Activated naive CD8-positive, alpha-beta T cell (primary cell): ENCODE measurements at regions not wholly inside any gene's neighbourhood (a gene's known extent, or its start where the extent isn't known, plus 50 kb on each side); places are given as distances from the start of the nearest gene placed in this dataset.
"Not testable (repeated sequence)": the region's sequence is repeated elsewhere in the genome, so short reads cannot be mapped to it uniquely, and the experiment has no call there.

Experiments used
- H3K27ac Mint-ChIP-seq: one replicate; pipeline ENCODE4 v1.8.0; 2021; ENCODE audit warnings: mixed read lengths
- H3K27me3 Mint-ChIP-seq: one replicate; pipeline ENCODE4 v1.8.0; 2021; ENCODE audit warnings: mixed read lengths
- H3K36me3 Mint-ChIP-seq: one replicate; pipeline ENCODE4 v1.8.0; 2021; ENCODE audit warnings: mixed read lengths
- H3K4me1 Mint-ChIP-seq: one replicate; pipeline ENCODE4 v1.8.0; 2021; ENCODE audit warnings: low read depth, mixed read lengths
- H3K4me3 Mint-ChIP-seq: one replicate; pipeline ENCODE4 v1.8.0; 2021; ENCODE audit warnings: mild to moderate bottlenecking, mixed read lengths
- H3K9me3 Mint-ChIP-seq: one replicate; pipeline ENCODE4 v1.8.0; 2021; ENCODE audit warnings: low read depth, mixed read lengths

DNA sequence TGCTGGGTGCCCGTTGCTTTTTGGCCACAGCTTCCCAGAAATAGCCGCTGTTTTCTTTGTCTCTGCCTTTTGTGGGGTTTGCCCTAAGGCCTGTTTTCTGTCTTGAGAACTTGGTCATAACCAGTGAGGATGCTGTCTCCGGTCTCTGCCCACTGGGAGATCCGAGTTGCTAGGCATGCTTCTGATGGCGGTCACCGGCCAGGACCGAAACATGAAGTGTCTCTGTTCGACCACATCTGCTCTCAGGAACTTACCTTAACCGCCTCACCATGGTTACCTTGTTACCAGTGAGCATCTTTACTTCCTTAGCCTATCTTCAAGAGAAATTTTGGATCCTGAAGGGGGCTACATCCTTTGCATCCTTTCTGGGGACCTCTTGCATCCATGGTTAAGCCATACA lies 91.9 kb downstream of the RTP5 start:
- no peaks in the 10 kb centered on the region for H3K9me3 Mint-ChIP-seq
- peaks cover 18% of the 10 kb centered on the region for H3K4me1 Mint-ChIP-seq
- H3K4me3 Mint-ChIP-seq, result no peak overlapping the region
- no peak overlapping the region for H3K27ac Mint-ChIP-seq
- no peaks in the 10 kb centered on the region for H3K27me3 Mint-ChIP-seq
- peaks cover 5% of the 10 kb centered on the region for H3K36me3 Mint-ChIP-seq

DNA sequence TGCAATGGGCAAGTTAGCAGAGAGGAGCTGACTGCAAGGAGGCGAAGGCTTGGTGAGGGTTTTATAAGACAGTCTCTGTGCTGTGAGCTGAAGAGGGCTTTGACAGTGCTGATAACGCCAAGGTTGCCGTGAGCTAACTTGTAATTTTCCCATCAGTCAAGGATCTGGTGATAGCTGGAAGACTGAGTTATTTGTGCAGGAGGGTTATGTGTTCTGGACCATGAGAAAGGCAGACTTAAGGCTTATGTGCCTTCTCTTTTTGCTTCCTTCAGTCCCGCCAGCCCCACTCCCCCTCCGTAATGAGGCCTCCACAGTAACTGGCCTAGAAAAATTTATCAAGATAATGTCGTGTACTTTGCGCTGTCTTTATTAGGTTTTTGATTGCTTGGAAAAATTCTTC lies 94.6 kb downstream of the RTP5 start:
- H3K9me3 Mint-ChIP-seq, result no peaks in the 10 kb centered on the region
- H3K27ac Mint-ChIP-seq, result peak overlapping the region; percentile 23
- H3K4me3 Mint-ChIP-seq, result no peak overlapping the region
- no peaks in the 10 kb centered on the region for H3K27me3 Mint-ChIP-seq
- H3K36me3 Mint-ChIP-seq, result peaks cover 4% of the 10 kb centered on the region
- H3K4me1 Mint-ChIP-seq, result peaks cover 29% of the 10 kb centered on the region

DNA sequence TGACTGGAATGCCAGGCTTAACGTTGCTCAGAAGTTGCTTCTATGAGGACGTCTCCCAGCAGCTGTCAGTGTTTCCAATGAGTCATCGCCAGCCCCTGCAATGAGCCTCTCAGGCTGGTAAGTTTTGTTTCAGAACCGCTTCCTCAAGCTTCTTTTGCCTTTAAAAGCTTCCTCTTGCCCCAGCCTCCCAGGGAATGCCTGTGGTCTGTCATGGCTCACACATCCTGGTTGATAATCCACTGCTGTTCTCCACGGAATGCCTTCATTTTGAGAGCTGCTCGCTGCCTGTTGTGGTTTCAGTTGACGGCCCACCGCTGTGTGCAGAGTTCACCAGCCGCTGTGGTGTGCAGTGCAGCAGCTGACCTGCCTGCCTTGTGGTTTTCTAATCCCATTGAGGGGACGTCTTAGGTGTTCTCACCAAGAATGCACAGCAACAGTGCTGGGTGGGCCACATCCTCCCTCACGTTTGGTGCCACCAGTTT lies 96.4 kb downstream of the RTP5 start:
- no peaks in the 10 kb centered on the region for H3K27me3 Mint-ChIP-seq
- H3K4me3 Mint-ChIP-seq, result peak overlapping the region; percentile 79
- no peaks in the 10 kb centered on the region for H3K9me3 Mint-ChIP-seq
- H3K4me1 Mint-ChIP-seq, result peaks cover 29% of the 10 kb centered on the region
- peak overlapping the region; percentile 93 for H3K27ac Mint-ChIP-seq
- H3K36me3 Mint-ChIP-seq, result peaks cover 4% of the 10 kb centered on the region

DNA sequence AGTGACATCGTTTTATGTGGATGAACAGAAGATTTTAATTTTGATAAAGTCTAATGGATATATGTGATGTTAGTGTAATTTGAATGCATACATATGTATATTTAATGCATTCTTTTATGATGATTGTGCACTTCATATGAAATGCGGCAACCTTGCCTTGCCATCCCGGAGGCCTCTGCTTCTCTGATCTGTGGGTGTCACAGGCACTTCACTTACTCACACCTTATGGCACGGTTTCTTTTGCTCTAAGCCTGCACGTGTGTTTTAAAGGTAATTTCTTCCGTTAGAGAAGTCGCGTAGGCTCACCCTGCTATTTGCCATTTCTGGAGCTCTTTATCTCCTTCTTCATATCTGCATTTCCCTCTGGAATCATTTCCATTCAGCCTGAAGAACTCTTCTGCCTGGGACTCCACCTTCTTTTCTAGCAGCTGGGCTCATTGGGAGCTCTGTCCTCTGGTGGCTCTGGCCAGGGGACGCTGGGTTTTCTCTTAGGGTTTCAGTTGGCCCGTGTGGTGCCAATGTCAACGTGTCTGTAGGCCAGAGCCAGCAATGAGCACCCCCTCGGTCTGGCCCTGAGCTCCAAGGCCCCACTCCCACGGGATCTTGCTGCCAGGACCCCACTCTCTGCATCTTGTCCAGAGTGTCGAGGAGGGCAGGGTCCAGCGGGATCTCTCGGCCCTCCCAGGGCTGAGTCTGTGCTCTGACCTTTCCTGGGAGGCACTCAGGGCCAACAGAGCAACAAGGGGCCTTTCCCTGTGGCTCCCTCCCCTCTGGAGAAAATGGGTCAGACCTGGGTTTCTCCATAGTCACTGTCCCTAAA lies 97.3 kb downstream of the RTP5 start:
- H3K4me1 Mint-ChIP-seq, result peaks cover 29% of the 10 kb centered on the region
- H3K4me3 Mint-ChIP-seq, result peak overlapping the region; percentile 79
- H3K36me3 Mint-ChIP-seq, result peaks cover 6% of the 10 kb centered on the region

DNA sequence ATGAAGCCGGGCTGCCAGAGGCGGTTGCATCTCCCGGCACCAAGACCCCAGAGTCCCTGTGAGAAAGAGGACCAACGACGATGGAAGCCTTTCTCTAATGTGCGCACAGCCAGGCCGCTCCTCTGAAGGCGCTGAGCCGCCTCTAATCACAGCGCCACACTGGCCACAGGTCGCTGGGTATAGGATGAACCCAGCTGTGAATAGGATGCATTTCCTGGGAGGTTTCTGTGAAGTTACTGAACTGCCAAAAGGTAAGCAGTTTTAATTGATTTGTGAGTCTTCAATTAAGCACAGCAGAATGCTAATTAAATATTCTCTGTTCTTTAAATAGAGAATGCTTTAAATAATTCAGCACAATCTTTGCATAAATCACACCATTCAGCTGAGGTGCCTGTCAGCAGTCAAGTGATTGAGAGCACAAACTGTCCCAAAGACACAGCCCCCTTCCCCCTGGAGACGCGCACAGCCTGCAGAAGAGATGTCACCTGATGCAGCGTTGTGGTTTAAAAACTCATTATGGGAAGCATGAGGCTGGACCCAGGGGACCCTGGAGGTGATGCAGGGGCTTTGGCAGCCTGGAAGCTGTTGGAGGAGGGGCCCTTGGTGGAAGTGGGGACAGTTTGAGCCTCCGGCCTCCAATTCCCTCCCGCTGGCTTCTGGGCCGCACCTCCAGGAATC lies 98.1 kb downstream of the RTP5 start:
- peaks cover 29% of the 10 kb centered on the region for H3K4me1 Mint-ChIP-seq
- peaks cover 6% of the 10 kb centered on the region for H3K36me3 Mint-ChIP-seq
- no peak overlapping the region for H3K4me3 Mint-ChIP-seq
- peak overlapping the region; percentile 93 for H3K27ac Mint-ChIP-seq
- H3K9me3 Mint-ChIP-seq, result no peaks in the 10 kb centered on the region
- no peaks in the 10 kb centered on the region for H3K27me3 Mint-ChIP-seq

More for the DNA sequence above, 97.3 kb downstream of the RTP5 start:
- Mint-ChIP-seq H3K27ac (peak overlapping the region; percentile 93), H3K9me3 (no peaks in the 10 kb centered on the region), H3K27me3 (no peaks in the 10 kb centered on the region)

DNA sequence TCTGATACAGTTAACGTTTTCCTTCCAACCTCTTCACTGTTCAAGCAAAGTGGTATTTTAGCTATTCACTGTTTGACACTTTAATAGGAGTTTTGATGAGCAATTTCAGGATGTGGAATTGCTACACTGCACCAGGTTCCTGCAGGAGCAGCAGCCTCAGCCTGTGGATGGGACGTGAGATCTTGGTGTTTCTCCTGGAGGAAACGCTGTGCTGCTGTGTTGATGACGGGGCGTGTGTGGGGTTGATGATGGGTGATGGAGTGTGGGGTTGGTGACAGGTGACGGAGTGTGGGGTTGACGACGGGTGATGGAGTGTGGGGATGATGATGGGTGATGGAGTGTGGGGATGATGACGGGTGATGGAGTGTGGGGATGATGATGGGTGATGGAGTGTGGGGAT lies 98.9 kb downstream of the RTP5 start:
- Mint-ChIP-seq H3K4me1 (peaks cover 29% of the 10 kb centered on the region), H3K9me3 (no peaks in the 10 kb centered on the region), H3K27ac (no peak overlapping the region), H3K27me3 (no peaks in the 10 kb centered on the region), H3K36me3 (peaks cover 8% of the 10 kb centered on the region), H3K4me3 (no peak overlapping the region)

DNA sequence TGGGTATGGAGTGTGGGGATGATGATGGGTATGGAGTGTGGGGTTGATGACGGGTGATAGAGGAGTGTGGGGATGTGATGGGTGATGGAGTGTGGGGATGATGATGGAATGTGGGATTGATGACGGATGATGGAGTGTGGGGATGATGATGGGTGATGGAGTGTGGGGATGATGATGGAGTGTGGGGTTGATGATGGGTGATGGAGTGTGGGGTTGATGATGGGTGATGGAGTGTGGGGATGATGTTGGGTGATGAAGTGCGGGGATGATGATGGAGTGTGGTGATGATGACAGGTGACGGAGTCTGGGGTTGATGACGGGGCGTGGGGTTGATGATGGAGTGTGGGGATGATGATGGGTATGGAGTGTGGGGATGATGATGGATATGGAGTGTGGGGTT lies 99.7 kb downstream of the RTP5 start:
- H3K4me1 Mint-ChIP-seq, result peaks cover 25% of the 10 kb centered on the region
- H3K27ac Mint-ChIP-seq, H3K36me3 Mint-ChIP-seq, H3K27me3 Mint-ChIP-seq, H3K4me3 Mint-ChIP-seq, H3K9me3 Mint-ChIP-seq: not testable (repeated sequence)

DNA sequence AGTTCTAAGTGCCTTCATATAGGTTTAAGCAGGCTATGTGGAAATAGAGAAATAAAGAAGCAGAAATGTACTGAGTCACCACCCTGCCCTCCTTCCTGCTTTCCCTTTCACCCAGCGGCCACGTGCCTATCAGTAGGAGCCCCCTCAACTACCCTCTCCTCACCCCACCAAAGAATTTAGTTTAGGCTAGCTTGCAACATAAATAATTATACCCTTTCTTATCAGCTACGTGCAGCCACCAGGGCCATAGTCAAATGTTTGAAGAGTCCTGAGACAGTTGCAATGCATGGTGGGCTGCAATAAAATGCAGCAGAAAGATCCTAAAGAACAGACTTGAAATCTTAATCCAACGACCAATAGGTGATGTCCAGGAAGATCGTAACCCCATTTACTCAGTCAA lies 101.2 kb downstream of the RTP5 start:
- Mint-ChIP-seq H3K36me3 (peaks cover 8% of the 10 kb centered on the region), H3K4me3 (no peak overlapping the region), H3K27ac (no peak overlapping the region)

DNA sequence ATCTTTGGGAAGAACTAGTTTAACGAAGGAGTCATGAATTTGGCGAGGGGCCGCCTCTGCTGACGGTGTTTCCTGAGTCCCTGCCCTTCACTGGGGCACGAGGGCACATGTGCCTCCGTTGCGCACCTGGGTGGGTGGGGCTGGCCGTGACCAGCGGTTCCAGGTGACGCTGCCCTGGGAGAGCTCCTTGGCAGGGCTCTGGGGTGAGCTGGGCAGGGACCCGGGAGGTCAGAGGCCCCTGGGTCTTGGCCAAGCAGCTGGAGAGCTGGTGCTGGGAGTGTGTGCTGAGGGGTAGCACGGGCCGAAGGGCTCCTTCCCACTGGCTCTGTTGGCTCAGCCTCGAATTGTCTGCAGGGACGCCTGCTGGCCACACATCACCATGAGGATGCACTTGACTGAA lies 104.6 kb downstream of the RTP5 start:
- H3K27me3 Mint-ChIP-seq, result no peaks in the 10 kb centered on the region
- H3K36me3 Mint-ChIP-seq, result peaks cover 15% of the 10 kb centered on the region
- no peak overlapping the region for H3K4me3 Mint-ChIP-seq
- H3K4me1 Mint-ChIP-seq, result no peaks in the 10 kb centered on the region
- no peak overlapping the region for H3K27ac Mint-ChIP-seq
- no peaks in the 10 kb centered on the region for H3K9me3 Mint-ChIP-seq

More for the DNA sequence above, 101.2 kb downstream of the RTP5 start:
- no peaks in the 10 kb centered on the region for H3K27me3 Mint-ChIP-seq
- H3K9me3 Mint-ChIP-seq, result no peaks in the 10 kb centered on the region
- peaks cover 19% of the 10 kb centered on the region for H3K4me1 Mint-ChIP-seq

DNA sequence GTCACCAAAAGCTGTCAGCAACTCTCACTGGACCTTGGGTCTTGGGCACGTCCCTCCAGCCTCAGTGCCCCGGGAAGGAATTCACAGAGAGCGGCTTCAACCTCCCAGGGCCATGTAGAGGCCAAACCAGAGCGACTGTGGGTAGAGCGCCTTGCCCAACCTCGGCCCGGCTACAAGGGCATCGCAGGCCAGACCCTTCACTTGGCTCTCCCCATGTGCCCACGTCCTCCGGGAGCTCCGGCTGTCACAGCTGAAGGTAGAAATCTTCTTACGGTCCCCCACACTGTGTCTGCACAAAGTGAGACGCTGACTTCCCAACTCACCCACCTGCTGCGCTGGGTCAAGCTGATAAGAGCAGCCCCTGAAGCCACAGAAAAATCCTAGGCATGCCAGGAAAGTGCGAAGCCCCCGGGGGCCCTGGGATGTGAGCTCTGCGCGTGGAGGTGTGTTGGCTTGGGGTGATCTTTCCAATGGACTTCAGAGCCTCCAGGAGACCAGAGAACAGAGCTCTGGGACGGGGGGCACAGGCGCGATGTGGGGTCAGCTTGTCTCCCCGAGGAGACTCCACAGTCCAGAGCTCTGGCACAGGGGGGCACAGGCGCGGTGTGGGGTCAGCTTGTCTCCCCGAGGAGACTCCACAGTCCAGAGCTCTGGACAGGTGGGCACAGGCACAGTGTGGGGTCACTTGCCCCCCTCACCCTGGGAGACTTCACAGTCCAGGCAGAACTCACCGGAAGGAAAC lies 105.5 kb downstream of the RTP5 start:
- Mint-ChIP-seq H3K27ac (no peak overlapping the region), H3K9me3 (no peaks in the 10 kb centered on the region), H3K27me3 (no peaks in the 10 kb centered on the region), H3K4me1 (no peaks in the 10 kb centered on the region), H3K4me3 (no peak overlapping the region), H3K36me3 (peaks cover 15% of the 10 kb centered on the region)

DNA sequence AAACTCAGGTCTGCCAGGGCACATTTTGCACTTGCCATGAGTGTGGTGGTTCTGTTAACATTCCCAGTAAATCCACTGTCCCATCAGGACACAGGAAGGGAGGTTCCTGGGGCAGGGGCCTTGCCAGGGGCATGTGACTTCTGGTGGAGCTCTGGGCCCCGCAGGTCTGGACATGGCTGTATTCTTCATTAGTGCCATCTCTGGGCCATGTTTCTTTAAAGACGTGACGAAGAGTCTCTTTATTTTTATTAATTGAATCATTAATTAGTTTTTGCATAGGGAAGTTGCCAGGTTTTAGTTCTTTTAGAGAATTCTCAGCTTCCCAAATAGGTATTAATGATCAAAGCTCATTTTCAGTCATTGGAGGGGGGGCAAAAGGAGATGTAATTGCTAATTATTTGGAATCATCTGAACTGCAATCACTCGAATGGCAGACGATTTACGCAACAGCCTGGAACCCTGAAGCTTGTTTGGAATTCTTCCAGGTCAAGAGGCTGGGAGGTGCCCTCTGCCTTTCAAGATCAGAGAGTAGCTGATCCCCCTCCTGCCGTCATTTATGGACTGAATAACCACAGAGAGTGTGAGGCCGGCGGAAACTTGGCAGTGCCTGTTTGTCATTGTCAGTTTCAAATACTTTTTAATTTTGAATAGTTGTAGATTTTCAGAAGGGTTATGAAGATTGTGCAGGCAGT lies 106.2 kb downstream of the RTP5 start:
- H3K4me1 Mint-ChIP-seq, result no peaks in the 10 kb centered on the region
- no peak overlapping the region for H3K27ac Mint-ChIP-seq
- H3K36me3 Mint-ChIP-seq, result peaks cover 15% of the 10 kb centered on the region
- no peak overlapping the region for H3K4me3 Mint-ChIP-seq
- no peaks in the 10 kb centered on the region for H3K9me3 Mint-ChIP-seq
- no peaks in the 10 kb centered on the region for H3K27me3 Mint-ChIP-seq

DNA sequence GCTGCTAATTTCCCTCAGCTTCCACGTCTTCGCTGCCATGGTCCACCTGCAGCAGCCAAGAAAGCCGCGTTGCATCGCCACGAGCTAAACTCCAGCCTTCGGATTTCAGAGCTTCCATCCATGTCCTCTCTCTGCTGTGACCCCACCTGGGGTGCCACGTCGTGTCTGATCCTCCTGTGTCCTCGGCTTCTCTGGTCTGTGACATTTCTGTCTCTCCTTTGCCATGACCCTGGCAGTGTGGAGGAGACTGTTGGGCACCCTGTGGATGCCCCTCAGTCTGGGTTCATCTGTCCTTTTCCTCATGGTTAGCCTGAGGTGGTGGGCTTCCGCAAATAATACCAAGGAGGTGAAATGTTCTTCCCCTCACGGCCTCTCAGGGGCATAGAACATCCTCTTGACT lies 106.8 kb downstream of the RTP5 start:
- Mint-ChIP-seq H3K27ac (no peak overlapping the region), H3K4me3 (no peak overlapping the region), H3K9me3 (no peaks in the 10 kb centered on the region), H3K4me1 (no peaks in the 10 kb centered on the region), H3K27me3 (no peaks in the 10 kb centered on the region), H3K36me3 (peaks cover 12% of the 10 kb centered on the region)

DNA sequence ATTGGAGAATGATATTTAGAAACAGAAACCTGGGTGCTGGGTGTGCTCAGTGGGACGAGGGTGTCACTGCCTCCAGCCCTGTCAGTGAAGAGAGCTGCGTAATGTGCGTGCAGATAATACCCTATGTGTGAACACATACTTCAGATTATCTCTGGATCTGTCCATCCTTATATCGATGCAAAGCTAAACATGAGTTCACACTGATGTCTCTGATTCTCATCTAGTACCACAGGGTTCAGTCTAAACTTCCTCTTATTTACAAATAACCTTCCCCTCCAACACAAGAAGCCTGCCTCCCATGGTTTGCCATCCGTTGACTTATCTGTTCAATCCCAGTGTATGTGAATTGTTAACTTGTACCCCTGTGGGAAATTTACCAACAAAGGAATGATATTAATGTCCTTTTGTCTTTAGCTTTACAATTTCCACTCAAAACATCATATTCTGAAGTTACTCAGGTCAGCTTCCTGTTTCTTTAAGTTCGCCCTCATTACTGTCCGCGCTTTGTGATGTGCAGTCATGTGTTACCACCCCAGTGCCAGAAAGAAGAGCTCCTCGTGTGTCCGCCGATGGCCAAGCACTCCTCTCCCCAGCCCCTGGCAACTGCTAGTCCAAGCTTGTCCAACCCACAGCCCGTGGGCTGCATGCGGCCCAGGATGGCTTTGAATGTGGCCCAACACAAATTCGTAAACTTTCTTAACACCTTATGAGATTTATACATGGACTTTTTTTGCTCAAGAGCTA lies 108.2 kb downstream of the RTP5 start:
- peaks cover 12% of the 10 kb centered on the region for H3K36me3 Mint-ChIP-seq
- H3K9me3 Mint-ChIP-seq, result no peaks in the 10 kb centered on the region
- H3K4me1 Mint-ChIP-seq, result no peaks in the 10 kb centered on the region
- H3K27ac Mint-ChIP-seq, result no peak overlapping the region
- H3K27me3 Mint-ChIP-seq, result no peaks in the 10 kb centered on the region
- H3K4me3 Mint-ChIP-seq, result no peak overlapping the region

DNA sequence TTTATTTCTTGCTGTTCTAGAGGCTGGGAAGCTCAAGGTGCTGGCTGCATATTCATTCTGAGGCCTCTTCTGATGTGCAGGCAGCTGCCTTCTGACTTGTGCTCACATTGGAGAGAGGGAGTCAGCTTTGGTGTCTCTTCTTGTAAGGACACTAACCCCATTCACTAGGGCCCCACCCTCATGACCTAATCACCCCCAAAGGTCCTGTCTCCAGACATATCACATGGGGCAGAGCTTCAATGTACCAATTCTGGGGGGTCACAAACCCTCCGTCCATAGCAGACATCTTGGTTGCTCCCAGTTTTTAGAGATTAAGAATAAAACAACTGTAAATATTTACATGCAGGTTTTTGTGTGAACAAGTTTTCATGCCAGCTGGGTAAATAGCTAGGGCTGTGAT lies 109.1 kb downstream of the RTP5 start:
- H3K9me3 Mint-ChIP-seq, result no peaks in the 10 kb centered on the region
- H3K27ac Mint-ChIP-seq, result no peak overlapping the region
- no peaks in the 10 kb centered on the region for H3K27me3 Mint-ChIP-seq
- H3K4me1 Mint-ChIP-seq, result no peaks in the 10 kb centered on the region
- H3K36me3 Mint-ChIP-seq, result peaks cover 10% of the 10 kb centered on the region
- H3K4me3 Mint-ChIP-seq, result no peak overlapping the region
